ENCODE measurements at regions not wholly inside any gene's neighbourhood (a gene's known extent, or its start where the extent isn't known, plus 50 kb on each side); places are given as distances from the start of the nearest gene placed in this dataset.

DNA sequence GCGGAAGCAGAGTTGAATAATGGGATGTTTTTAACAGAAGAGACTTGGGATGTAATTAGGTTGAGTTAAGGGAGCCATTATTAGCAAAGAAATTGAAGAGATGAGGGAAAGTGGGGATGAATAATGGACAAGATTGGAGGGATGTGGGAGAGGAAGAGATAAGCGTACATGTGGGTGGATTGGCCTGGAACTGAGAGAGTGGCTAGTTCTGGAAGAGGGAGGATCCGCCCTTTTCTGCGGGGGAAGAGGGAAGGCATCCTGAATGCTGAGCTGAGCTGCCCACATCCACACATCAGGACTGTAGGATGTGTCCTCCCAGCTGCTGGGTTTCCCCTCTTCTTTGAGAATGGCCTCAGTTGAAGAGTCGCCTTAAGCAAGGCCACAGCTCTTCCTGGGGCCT, 68.3 kb upstream of the CADM1 start:
- TF ChIP-seq, protein P1, sequence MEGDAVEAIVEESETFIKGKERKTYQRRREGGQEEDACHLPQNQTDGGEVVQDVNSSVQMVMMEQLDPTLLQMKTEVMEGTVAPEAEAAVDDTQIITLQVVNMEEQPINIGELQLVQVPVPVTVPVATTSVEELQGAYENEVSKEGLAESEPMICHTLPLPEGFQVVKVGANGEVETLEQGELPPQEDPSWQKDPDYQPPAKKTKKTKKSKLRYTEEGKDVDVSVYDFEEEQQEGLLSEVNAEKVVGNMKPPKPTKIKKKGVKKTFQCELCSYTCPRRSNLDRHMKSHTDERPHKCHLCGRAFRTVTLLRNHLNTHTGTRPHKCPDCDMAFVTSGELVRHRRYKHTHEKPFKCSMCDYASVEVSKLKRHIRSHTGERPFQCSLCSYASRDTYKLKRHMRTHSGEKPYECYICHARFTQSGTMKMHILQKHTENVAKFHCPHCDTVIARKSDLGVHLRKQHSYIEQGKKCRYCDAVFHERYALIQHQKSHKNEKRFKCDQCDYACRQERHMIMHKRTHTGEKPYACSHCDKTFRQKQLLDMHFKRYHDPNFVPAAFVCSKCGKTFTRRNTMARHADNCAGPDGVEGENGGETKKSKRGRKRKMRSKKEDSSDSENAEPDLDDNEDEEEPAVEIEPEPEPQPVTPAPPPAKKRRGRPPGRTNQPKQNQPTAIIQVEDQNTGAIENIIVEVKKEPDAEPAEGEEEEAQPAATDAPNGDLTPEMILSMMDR (IDR thresholded peaks at IDR 0.05), result no peak
- TF ChIP-seq POLR2A (IDR thresholded peaks at IDR 0.05) (no peak), EP300 (IDR thresholded peaks at IDR 0.05) (no peak)
